Tibial nerve (tissue), 4 donors: ENCODE measurements at regions not wholly inside any gene's neighbourhood (a gene's known extent, or its start where the extent isn't known, plus 50 kb on each side); places are given as distances from the start of the nearest gene placed in this dataset. TPM values are rescaled to one million over a fixed set of nuclear protein-coding genes. Genes with fewer than 3 reads are reported as not detected.

Experiments
- DNase-seq, 2 donors: peaks; one replicate each; pipeline ENCODE4 v3.0.0-alpha.2; 2019; ENCODE audit warnings: low spot score in 2 of 2
- H3K27ac ChIP-seq, 4 donors: fragments of 200-600 bp; sonication (generic) in 3 of 4; one replicate each; pipeline ENCODE4 v1.5.1; 2017 to 2019; ENCODE audit warnings: mild to moderate bottlenecking in 1 of 4
- H3K27me3 ChIP-seq, 2 donors: fragments of 200-600 bp; sonication (generic) in 1 of 2; one replicate each; pipeline versions ENCODE4 v1.5.1 to v1.6.0; 2017 to 2019
- H3K36me3 ChIP-seq, 3 donors: fragments of 200-600 bp; sonication (generic); one replicate each; pipeline ENCODE4 v1.5.1; 2018 to 2019
- H3K4me1 ChIP-seq, 4 donors: fragments of 200-600 bp; sonication (generic) in 3 of 4; one replicate each; pipeline ENCODE4 v1.5.1; 2017 to 2019
- H3K4me3 ChIP-seq, 4 donors: fragments of 200-600 bp; sonication (generic) in 3 of 4; one replicate each; pipeline ENCODE4 v1.5.1; 2017 to 2019; ENCODE audit warnings: mild to moderate bottlenecking in 1 of 4, moderate library complexity in 1 of 4
- H3K9me3 ChIP-seq, 4 donors: fragments of 200-600 bp; sonication (generic) in 3 of 4; one replicate each; pipeline ENCODE4 v1.5.1; 2017 to 2019
- CTCF ChIP-seq, 5 experiments: fragments of 200-600 bp in 3 of 5; fragments of 450-650 bp in 2 of 5; sonication (generic) in 3 of 5; IDR thresholded peaks; one replicate each; pipeline ENCODE4 v1.5.1; 2016 to 2019; ENCODE audit warnings: antibody characterized with exemption in 5 of 5, mild to moderate bottlenecking in 3 of 5, moderate library complexity in 2 of 5
- EP300 ChIP-seq, 2 donors: sonication (generic); formaldehyde crosslinking; IDR thresholded peaks; one replicate each; pipeline ENCODE4 v1.6.1; 2017; ENCODE audit warnings: antibody characterized with exemption in 2 of 2, mild to moderate bottlenecking in 1 of 2
- POLR2A ChIP-seq, 2 donors: fragments of 450-650 bp; IDR thresholded peaks; one replicate each; pipeline ENCODE4 v1.6.1; 2017; ENCODE audit warnings: antibody characterized with exemption in 2 of 2, mild to moderate bottlenecking in 2 of 2, moderate library complexity in 2 of 2
- WGBS, 2 donors: methylation state at CpG; one replicate each; pipeline ENCODE4 v1.1.5; 2018; 5-methylcytosine and 5-hydroxymethylcytosine counted together
- small RNA-seq: library from RNA; depleted of rRNA; stranded (forward); fragments of <200 nt; gene quantifications from one replicate; pipeline ENCODE3, GENCODE V24; 2016

- TF ChIP-seq CTCF (IDR thresholded peaks at IDR 0.05) (peak; percentile 28 to 44 (median 34)), POLR2A (IDR thresholded peaks at IDR 0.05) (no peak)
- 33 to 38% methylated on average over 12 of the region's 12 CpGs for WGBS, 2 donors
- Histone ChIP-seq H3K9me3 (no peaks in the 10 kb centered on the region), H3K4me3 (no peak overlapping the region), H3K36me3 (no peaks in the 10 kb centered on the region), H3K27ac (no peak overlapping the region), H3K4me1 (peaks cover 0 to 2% (median 0%) of the 10 kb centered on the region in 4 donors), H3K27me3 (no peaks in the 10 kb centered on the region)
- DNase-seq: no peak
These were observed 54.2 kb upstream of the TMCO5A start for GRCh38 chr15:37880009-37880834.

- DNase-seq: no peak
- Histone ChIP-seq H3K4me1 (peaks cover 0 to 2% (median 0%) of the 10 kb centered on the region in 4 donors), H3K9me3 (no peaks in the 10 kb centered on the region), H3K27me3 (no peaks in the 10 kb centered on the region), H3K4me3 (no peak overlapping the region), H3K27ac (no peak overlapping the region), H3K36me3 (no peaks in the 10 kb centered on the region)
- TF ChIP-seq POLR2A (IDR thresholded peaks at IDR 0.05) (no peak), CTCF (IDR thresholded peaks at IDR 0.05) (no peak), EP300 (IDR thresholded peaks at IDR 0.05) (no peak)
- WGBS, 2 donors: 42 to 44% methylated on average over 2 of the region's 2 CpGs
These were observed 53.6 kb upstream of the TMCO5A start for GRCh38 chr15:37880835-37881153.

- Histone ChIP-seq H3K4me1 (peaks cover 0 to 2% (median 0%) of the 10 kb centered on the region in 4 donors), H3K27me3 (no peaks in the 10 kb centered on the region), H3K27ac (no peak overlapping the region), H3K4me3 (no peak overlapping the region), H3K9me3 (no peaks in the 10 kb centered on the region), H3K36me3 (no peaks in the 10 kb centered on the region)
- no peak for DNase-seq
- 86 to 88% methylated on average over 8 of the region's 8 CpGs for WGBS, 2 donors
- TF ChIP-seq EP300 (IDR thresholded peaks at IDR 0.05) (no peak), CTCF (IDR thresholded peaks at IDR 0.05) (no peak), POLR2A (IDR thresholded peaks at IDR 0.05) (no peak)
These were observed 53.0 kb upstream of the TMCO5A start for GRCh38 chr15:37881237-37882013.

GRCh38 chr15:37882640-37883039 lies 51.8 kb upstream of the TMCO5A start:
- Histone ChIP-seq H3K4me1 (peaks cover 0 to 2% (median 0%) of the 10 kb centered on the region in 4 donors), H3K9me3 (no peaks in the 10 kb centered on the region), H3K4me3 (no peak overlapping the region), H3K36me3 (no peaks in the 10 kb centered on the region), H3K27ac (no peak overlapping the region), H3K27me3 (no peaks in the 10 kb centered on the region)
- TF ChIP-seq CTCF (IDR thresholded peaks at IDR 0.05): no peak
- TF ChIP-seq POLR2A (IDR thresholded peaks at IDR 0.05): no peak
- no peak for TF ChIP-seq EP300 (IDR thresholded peaks at IDR 0.05)
- DNase-seq: no peak
- 58 to 66% methylated on average over 2 of the region's 2 CpGs for WGBS, 2 donors

Small RNAs in the stretch of these regions (small RNA-seq; reads per million reads assigned to genes)
- not detected for gene RF00017
